SU-DHL-6 (cell line): ENCODE measurements at regions not wholly inside any gene's neighbourhood (a gene's known extent, or its start where the extent isn't known, plus 50 kb on each side); places are given as distances from the start of the nearest gene placed in this dataset.

Source experiments
- EZH2phosphoT487 ChIP-seq: fragments of 200-600 bp; sonication (generic), shearing (Covaris generic); conservative IDR thresholded peaks from 2 replicates; pipeline ENCODE4 v1.6.1; 2018; ENCODE audit warnings: mild to moderate bottlenecking, antibody characterized with exemption, low read length, moderate library complexity, mixed read lengths
- TF ChIP-seq, protein P1 (sequence below): fragments of 200-600 bp; sonication (generic); IDR thresholded peaks from one replicate; pipeline ENCODE4 v1.5.1; 2017; ENCODE audit warnings: antibody characterized with exemption, mild to moderate bottlenecking, low read length, moderate library complexity; ENCODE audit not compliant: insufficient read depth, poor library complexity, severe bottlenecking

DNA sequence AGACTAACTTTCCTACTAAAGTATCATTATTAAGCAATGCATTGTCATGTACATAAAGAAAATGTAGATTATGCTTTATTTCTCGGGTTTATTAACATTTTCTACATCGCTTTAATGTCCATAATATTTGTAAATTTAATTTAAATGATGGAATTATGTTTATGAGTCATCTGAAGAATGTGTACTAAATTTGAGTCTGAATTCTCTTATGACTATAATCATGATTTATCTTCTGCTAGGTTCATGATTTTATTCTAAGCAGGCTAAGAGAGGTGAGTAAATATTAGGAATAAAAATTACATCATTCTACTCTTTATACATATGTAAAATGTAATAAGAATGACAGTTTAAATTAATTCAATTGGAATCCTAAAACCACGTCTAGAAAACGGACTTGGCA lies 206.3 kb upstream of the NOL4 start:
- TF ChIP-seq, protein P1, sequence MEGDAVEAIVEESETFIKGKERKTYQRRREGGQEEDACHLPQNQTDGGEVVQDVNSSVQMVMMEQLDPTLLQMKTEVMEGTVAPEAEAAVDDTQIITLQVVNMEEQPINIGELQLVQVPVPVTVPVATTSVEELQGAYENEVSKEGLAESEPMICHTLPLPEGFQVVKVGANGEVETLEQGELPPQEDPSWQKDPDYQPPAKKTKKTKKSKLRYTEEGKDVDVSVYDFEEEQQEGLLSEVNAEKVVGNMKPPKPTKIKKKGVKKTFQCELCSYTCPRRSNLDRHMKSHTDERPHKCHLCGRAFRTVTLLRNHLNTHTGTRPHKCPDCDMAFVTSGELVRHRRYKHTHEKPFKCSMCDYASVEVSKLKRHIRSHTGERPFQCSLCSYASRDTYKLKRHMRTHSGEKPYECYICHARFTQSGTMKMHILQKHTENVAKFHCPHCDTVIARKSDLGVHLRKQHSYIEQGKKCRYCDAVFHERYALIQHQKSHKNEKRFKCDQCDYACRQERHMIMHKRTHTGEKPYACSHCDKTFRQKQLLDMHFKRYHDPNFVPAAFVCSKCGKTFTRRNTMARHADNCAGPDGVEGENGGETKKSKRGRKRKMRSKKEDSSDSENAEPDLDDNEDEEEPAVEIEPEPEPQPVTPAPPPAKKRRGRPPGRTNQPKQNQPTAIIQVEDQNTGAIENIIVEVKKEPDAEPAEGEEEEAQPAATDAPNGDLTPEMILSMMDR = no peak
- TF ChIP-seq EZH2phosphoT487 = no peak
